ENCODE measurements at regions not wholly inside any gene's neighbourhood (a gene's known extent, or its start where the extent isn't known, plus 50 kb on each side); places are given as distances from the start of the nearest gene placed in this dataset.

DNA sequence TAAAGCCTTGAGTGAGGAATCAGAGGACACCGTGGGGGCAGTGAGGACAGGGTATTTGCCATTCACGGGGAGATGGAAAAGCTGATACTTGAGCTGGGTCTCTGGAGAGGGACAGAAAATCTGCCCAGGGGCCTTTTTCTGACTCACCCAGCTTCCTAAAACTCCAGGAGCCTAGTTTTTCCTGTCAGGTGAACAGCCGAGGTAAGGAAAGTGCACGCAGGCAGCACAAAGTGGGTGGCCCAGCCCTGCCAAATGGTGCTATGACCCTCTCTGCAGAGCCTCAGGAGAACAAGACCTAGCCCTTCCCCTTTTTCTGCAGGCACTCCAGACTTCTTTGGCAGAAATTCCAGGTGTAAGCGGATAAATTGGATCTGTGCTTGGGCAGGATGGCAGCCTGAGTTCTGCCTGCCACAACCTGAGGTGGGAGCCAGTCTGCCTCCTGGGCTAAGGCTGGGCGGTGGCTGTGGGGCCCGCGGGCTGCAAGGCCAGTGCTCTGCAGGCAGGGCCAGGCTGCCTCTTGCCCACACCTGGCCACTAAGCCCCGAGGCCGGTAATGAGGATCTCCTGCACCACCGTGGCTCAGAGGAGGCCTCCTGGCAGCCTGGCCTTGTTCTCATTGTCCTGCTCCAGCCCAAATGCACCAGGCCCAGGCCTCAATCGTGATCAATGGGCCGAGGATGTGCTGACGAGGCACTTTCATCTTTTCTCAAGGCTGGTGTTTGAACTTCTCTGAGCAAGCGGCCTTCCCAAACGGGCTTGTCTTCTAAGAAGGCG is 72.9 kb upstream of the LMO1 start:
- Histone ChIP-seq H3K9me3 (ENCODE audit: control insufficient read depth, low read length) (no peaks in the 10 kb centered on the region), H3K4me2 (ENCODE audit: low read length) (no peak overlapping the region), H3K27ac (no peak overlapping the region), H2AFZ (no peak overlapping the region), H3K9ac (no peak overlapping the region), H3K4me3 (ENCODE audit: low read depth, low read length) (no peak overlapping the region), H3K4me1 (no peaks in the 10 kb centered on the region), H3K27me3 (ENCODE audit: control insufficient read depth, insufficient read depth, low read length) (no peaks in the 10 kb centered on the region), H3K36me3 (ENCODE audit: control insufficient read depth, insufficient read depth, low read length) (no peaks in the 10 kb centered on the region), H3K79me2 (no peaks in the 10 kb centered on the region)
- TF ChIP-seq CTCF (IDR thresholded peaks at IDR 0.05), result no peak

GRCh38 chr11:8335683-8336082 is 72.0 kb upstream of the LMO1 start:
- H3K36me3 ChIP-seq (ENCODE audit: control insufficient read depth, insufficient read depth, low read length), result no peaks in the 10 kb centered on the region
- no peak overlapping the region for H2AFZ ChIP-seq
- TF ChIP-seq CTCF (IDR thresholded peaks at IDR 0.05), result no peak
- no peak overlapping the region for H3K4me3 ChIP-seq (ENCODE audit: low read depth, low read length)
- H3K27ac ChIP-seq, result no peak overlapping the region
- H3K9me3 ChIP-seq (ENCODE audit: control insufficient read depth, low read length), result no peaks in the 10 kb centered on the region
- no peak overlapping the region for H3K4me2 ChIP-seq (ENCODE audit: low read length)
- H3K79me2 ChIP-seq, result no peaks in the 10 kb centered on the region
- no peaks in the 10 kb centered on the region for H3K27me3 ChIP-seq (ENCODE audit: control insufficient read depth, insufficient read depth, low read length)
- H3K9ac ChIP-seq, result no peak overlapping the region
- no peaks in the 10 kb centered on the region for H3K4me1 ChIP-seq

DNA sequence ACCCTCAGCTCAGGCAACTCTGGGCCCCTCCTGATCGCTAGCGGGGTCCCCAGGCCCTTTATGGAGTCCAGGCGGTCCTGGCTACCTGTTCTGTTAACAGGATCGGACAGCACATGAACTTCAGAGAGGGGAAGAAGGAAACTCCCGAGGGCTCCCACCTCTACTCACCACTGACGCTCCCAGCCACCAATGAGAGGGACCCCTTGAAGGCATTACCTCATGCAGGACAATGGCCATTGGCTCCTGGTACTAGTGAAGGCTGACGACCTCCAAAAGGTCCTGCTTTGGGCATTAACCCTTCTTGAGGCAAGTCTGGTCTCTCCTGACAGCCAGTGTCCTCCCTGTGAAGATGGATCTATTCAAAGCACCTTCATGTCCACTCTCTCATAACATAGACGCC is 71.5 kb upstream of the LMO1 start:
- H3K36me3 ChIP-seq (ENCODE audit: control insufficient read depth, insufficient read depth, low read length), result no peaks in the 10 kb centered on the region
- H3K4me3 ChIP-seq (ENCODE audit: low read depth, low read length), result no peak overlapping the region
- H3K27me3 ChIP-seq (ENCODE audit: control insufficient read depth, insufficient read depth, low read length), result no peaks in the 10 kb centered on the region
- H3K27ac ChIP-seq, result no peak overlapping the region
- no peak overlapping the region for H2AFZ ChIP-seq
- no peaks in the 10 kb centered on the region for H3K79me2 ChIP-seq
- no peak for TF ChIP-seq CTCF (IDR thresholded peaks at IDR 0.05)
- no peak overlapping the region for H3K4me2 ChIP-seq (ENCODE audit: low read length)
- no peaks in the 10 kb centered on the region for H3K9me3 ChIP-seq (ENCODE audit: control insufficient read depth, low read length)
- H3K4me1 ChIP-seq, result no peaks in the 10 kb centered on the region
- H3K9ac ChIP-seq, result no peak overlapping the region

GRCh38 chr11:8333811-8334401 is 70.2 kb upstream of the LMO1 start:
- H3K4me2 ChIP-seq (ENCODE audit: low read length), result no peak overlapping the region
- no peak overlapping the region for H2AFZ ChIP-seq
- no peak for TF ChIP-seq CTCF (IDR thresholded peaks at IDR 0.05)
- no peaks in the 10 kb centered on the region for H3K27me3 ChIP-seq (ENCODE audit: control insufficient read depth, insufficient read depth, low read length)
- no peak overlapping the region for H3K4me3 ChIP-seq (ENCODE audit: low read depth, low read length)
- no peaks in the 10 kb centered on the region for H3K4me1 ChIP-seq
- H3K27ac ChIP-seq, result no peak overlapping the region
- no peaks in the 10 kb centered on the region for H3K36me3 ChIP-seq (ENCODE audit: control insufficient read depth, insufficient read depth, low read length)
- H3K79me2 ChIP-seq, result no peaks in the 10 kb centered on the region
- no peak overlapping the region for H3K9ac ChIP-seq
- H3K9me3 ChIP-seq (ENCODE audit: control insufficient read depth, low read length), result no peaks in the 10 kb centered on the region

GRCh38 chr11:8333376-8333775 is 69.7 kb upstream of the LMO1 start:
- Histone ChIP-seq H3K36me3 (ENCODE audit: control insufficient read depth, insufficient read depth, low read length) (no peaks in the 10 kb centered on the region), H3K27me3 (ENCODE audit: control insufficient read depth, insufficient read depth, low read length) (no peaks in the 10 kb centered on the region), H3K9ac (no peak overlapping the region), H3K27ac (no peak overlapping the region), H3K4me1 (no peaks in the 10 kb centered on the region), H3K9me3 (ENCODE audit: control insufficient read depth, low read length) (no peaks in the 10 kb centered on the region), H3K4me2 (ENCODE audit: low read length) (no peak overlapping the region), H2AFZ (no peak overlapping the region), H3K79me2 (no peaks in the 10 kb centered on the region), H3K4me3 (ENCODE audit: low read depth, low read length) (no peak overlapping the region)
- TF ChIP-seq CTCF (IDR thresholded peaks at IDR 0.05), result no peak
